Neural cell (in vitro differentiated cells): ENCODE measurements at regions not wholly inside any gene's neighbourhood (a gene's known extent, or its start where the extent isn't known, plus 50 kb on each side); places are given as distances from the start of the nearest gene placed in this dataset.

Experiments used
- H2AFZ ChIP-seq: fragments of 200-600, 300-800 bp; sonication (generic), shearing (Covaris generic); 2 replicates; pipeline ENCODE4 v1.6.0; 2014; ENCODE audit warnings: low read depth, mild to moderate bottlenecking, antibody characterized with exemption, low read length, moderate library complexity
- H3F3A ChIP-seq: fragments of 200-600 bp; shearing (Covaris generic); 2 replicates; pipeline ENCODE4 v1.6.1; 2016; ENCODE audit warnings: mild to moderate bottlenecking, moderate library complexity, mixed read lengths, antibody characterized with exemption, low read length; ENCODE audit not compliant: insufficient read depth, poor library complexity, severe bottlenecking
- H3K27ac ChIP-seq: fragments of 200-600, 300-800 bp; sonication (generic), shearing (Covaris generic); 2 replicates; pipeline ENCODE4 v1.5.1; 2014; ENCODE audit warnings: mild to moderate bottlenecking, low read length, moderate library complexity
- H3K27me3 ChIP-seq: fragments of 300-800, 200-600 bp; sonication (generic), shearing (Covaris generic); 2 replicates; pipeline ENCODE4 v1.6.0; 2014; ENCODE audit warnings: mild to moderate bottlenecking, low read depth, low read length, moderate library complexity; ENCODE audit not compliant: insufficient read depth
- H3K36me3 ChIP-seq: fragments of 300-800, 200-600 bp; sonication (generic), shearing (Covaris generic); 2 replicates; pipeline ENCODE4 v1.5.1; 2014; ENCODE audit warnings: mild to moderate bottlenecking, antibody characterized with exemption, low read length, moderate library complexity; ENCODE audit not compliant: insufficient read depth
- H3K4me2 ChIP-seq: fragments of 300-800, 200-600 bp; sonication (generic), shearing (Covaris generic); 2 replicates; pipeline ENCODE4 v1.6.0; 2014; ENCODE audit warnings: mild to moderate bottlenecking, low read length
- H3K4me3 ChIP-seq: fragments of 300-800, 200-600 bp; sonication (generic), shearing (Covaris generic); 2 replicates; pipeline ENCODE4 v1.5.1; 2014; ENCODE audit warnings: mild to moderate bottlenecking, low read length, moderate library complexity
- H3K79me2 ChIP-seq: fragments of 200-600 bp; shearing (Covaris generic); replicated peaks from 2 replicates; pipeline ENCODE4 v1.6.0; 2014; ENCODE audit warnings: mild to moderate bottlenecking, low read length, moderate library complexity; ENCODE audit not compliant: insufficient read depth
- H3K9ac ChIP-seq: fragments of 300-800, 200-600 bp; sonication (generic), shearing (Covaris generic); 2 replicates; pipeline ENCODE4 v1.6.1; 2016; ENCODE audit warnings: mild to moderate bottlenecking, low read length, mixed read lengths
- H3K9me2 ChIP-seq: fragments of 200-600 bp; shearing (Covaris generic); 2 replicates; pipeline ENCODE4 v1.6.1; 2016; ENCODE audit warnings: mild to moderate bottlenecking, low read length, mixed read lengths; ENCODE audit not compliant: insufficient read depth
- H3K9me3 ChIP-seq: fragments of 200-600, 300-800 bp; sonication (generic), shearing (Covaris generic); 2 replicates; pipeline ENCODE4 v1.6.1; 2016; ENCODE audit warnings: mild to moderate bottlenecking, mixed run types, low read length, moderate library complexity, mixed read lengths
- H4K20me1 ChIP-seq: fragments of 200-600 bp; shearing (Covaris generic); 2 replicates; pipeline ENCODE4 v1.6.1; 2016; ENCODE audit warnings: mild to moderate bottlenecking, mixed run types; ENCODE audit not compliant: insufficient read depth
- EP300 ChIP-seq: fragments of 450-650 bp; conservative IDR thresholded peaks from 2 replicates; pipeline ENCODE4 v1.6.1; 2014; ENCODE audit warnings: antibody characterized with exemption, mild to moderate bottlenecking, moderate library complexity; ENCODE audit not compliant: poor library complexity, severe bottlenecking
- EZH2 ChIP-seq: fragments of 200-600, 300-800 bp; shearing (Covaris generic), sonication (generic); IDR thresholded peaks from 2 replicates; pipeline ENCODE4 v1.6.1; 2014; ENCODE audit warnings: antibody characterized with exemption, low read length, borderline replicate concordance, mild to moderate bottlenecking; ENCODE audit not compliant: insufficient read depth, poor library complexity, severe bottlenecking
- MXI1 ChIP-seq: fragments of 450-650 bp; conservative IDR thresholded peaks from 2 replicates; pipeline ENCODE4 v1.6.1; 2014; ENCODE audit warnings: antibody characterized with exemption, mild to moderate bottlenecking; ENCODE audit not compliant: poor library complexity, severe bottlenecking
- POLR2AphosphoS5 ChIP-seq: IDR thresholded peaks from 2 replicates; pipeline ENCODE4 v1.6.1; 2012
- RAD21 ChIP-seq: fragments of 450-650 bp; conservative IDR thresholded peaks from 2 replicates; pipeline ENCODE4 v1.6.1; 2014; ENCODE audit warnings: antibody characterized with exemption, mild to moderate bottlenecking, moderate library complexity
- SMC3 ChIP-seq: fragments of 450-650 bp; conservative IDR thresholded peaks from 2 replicates; pipeline ENCODE4 v1.6.1; 2014; ENCODE audit warnings: antibody characterized with exemption, mild to moderate bottlenecking, moderate library complexity; ENCODE audit not compliant: poor library complexity
- TAF1 ChIP-seq: IDR thresholded peaks from 2 replicates; pipeline ENCODE4 v1.6.1; 2012; ENCODE audit warnings: low read depth
- TF ChIP-seq, protein P1 (sequence below): IDR thresholded peaks from 2 replicates; pipeline ENCODE4 v1.6.1; 2012; ENCODE audit warnings: borderline replicate concordance
- TF ChIP-seq, protein P2 (sequence below): fragments of 450-650 bp; IDR thresholded peaks from 2 replicates; pipeline ENCODE4 v1.5.1; 2014; ENCODE audit warnings: antibody characterized with exemption, mild to moderate bottlenecking, moderate library complexity; ENCODE audit not compliant: poor library complexity, severe bottlenecking

DNA sequence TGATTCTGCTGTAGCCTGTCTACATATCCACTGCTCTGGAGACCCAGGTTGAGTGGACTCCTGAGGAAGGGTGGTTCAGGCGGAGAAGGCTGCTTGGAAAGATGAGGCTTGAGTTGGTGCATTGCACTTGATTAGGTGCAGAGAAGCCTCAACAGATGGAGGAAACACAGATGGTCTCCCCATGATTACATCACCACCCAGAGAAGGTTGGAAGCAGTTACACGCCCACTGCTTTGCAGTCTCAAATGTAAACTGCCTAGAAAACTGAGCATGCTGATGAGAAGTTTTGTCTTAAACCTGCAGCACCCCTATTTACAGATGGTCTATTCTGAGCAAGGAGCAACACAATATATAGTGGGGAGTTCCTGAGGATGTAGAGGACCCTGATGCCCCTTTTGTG is 266.6 kb downstream of the PIK3R1 start:
- H3K9me3 ChIP-seq = no peaks in the 10 kb centered on the region
- H3F3A ChIP-seq = no peaks in the 10 kb centered on the region
- no peaks in the 10 kb centered on the region for H3K79me2 ChIP-seq
- H2AFZ ChIP-seq = no peak overlapping the region
- H3K36me3 ChIP-seq = no peaks in the 10 kb centered on the region
- H3K4me3 ChIP-seq = no peak overlapping the region
- H3K9ac ChIP-seq = no peak overlapping the region
- TF ChIP-seq POLR2AphosphoS5 = no peak
- H3K27me3 ChIP-seq = no peaks in the 10 kb centered on the region
- no peaks in the 10 kb centered on the region for H3K9me2 ChIP-seq
- no peak overlapping the region for H3K4me2 ChIP-seq
- no peak overlapping the region for H3K27ac ChIP-seq
- H4K20me1 ChIP-seq = no peaks in the 10 kb centered on the region

GRCh38 chr5:68484307-68485068 is 268.9 kb downstream of the PIK3R1 start:
- H2AFZ ChIP-seq = no peak overlapping the region
- no peaks in the 10 kb centered on the region for H3K79me2 ChIP-seq
- H3K4me2 ChIP-seq = no peak overlapping the region
- no peaks in the 10 kb centered on the region for H3K27me3 ChIP-seq
- H3K27ac ChIP-seq = no peak overlapping the region
- H3K9me2 ChIP-seq = no peaks in the 10 kb centered on the region
- no peak overlapping the region for H3K9ac ChIP-seq
- no peak overlapping the region for H3K4me3 ChIP-seq
- no peaks in the 10 kb centered on the region for H3K36me3 ChIP-seq
- no peaks in the 10 kb centered on the region for H3F3A ChIP-seq
- no peaks in the 10 kb centered on the region for H4K20me1 ChIP-seq
- no peak for TF ChIP-seq TAF1
- no peak for TF ChIP-seq SMC3
- TF ChIP-seq POLR2AphosphoS5 = no peak
- no peak for TF ChIP-seq MXI1
- TF ChIP-seq, protein P1, sequence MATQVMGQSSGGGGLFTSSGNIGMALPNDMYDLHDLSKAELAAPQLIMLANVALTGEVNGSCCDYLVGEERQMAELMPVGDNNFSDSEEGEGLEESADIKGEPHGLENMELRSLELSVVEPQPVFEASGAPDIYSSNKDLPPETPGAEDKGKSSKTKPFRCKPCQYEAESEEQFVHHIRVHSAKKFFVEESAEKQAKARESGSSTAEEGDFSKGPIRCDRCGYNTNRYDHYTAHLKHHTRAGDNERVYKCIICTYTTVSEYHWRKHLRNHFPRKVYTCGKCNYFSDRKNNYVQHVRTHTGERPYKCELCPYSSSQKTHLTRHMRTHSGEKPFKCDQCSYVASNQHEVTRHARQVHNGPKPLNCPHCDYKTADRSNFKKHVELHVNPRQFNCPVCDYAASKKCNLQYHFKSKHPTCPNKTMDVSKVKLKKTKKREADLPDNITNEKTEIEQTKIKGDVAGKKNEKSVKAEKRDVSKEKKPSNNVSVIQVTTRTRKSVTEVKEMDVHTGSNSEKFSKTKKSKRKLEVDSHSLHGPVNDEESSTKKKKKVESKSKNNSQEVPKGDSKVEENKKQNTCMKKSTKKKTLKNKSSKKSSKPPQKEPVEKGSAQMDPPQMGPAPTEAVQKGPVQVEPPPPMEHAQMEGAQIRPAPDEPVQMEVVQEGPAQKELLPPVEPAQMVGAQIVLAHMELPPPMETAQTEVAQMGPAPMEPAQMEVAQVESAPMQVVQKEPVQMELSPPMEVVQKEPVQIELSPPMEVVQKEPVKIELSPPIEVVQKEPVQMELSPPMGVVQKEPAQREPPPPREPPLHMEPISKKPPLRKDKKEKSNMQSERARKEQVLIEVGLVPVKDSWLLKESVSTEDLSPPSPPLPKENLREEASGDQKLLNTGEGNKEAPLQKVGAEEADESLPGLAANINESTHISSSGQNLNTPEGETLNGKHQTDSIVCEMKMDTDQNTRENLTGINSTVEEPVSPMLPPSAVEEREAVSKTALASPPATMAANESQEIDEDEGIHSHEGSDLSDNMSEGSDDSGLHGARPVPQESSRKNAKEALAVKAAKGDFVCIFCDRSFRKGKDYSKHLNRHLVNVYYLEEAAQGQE = no peak
- TF ChIP-seq EZH2 = no peak
- TF ChIP-seq RAD21 = no peak
- TF ChIP-seq, protein P2, sequence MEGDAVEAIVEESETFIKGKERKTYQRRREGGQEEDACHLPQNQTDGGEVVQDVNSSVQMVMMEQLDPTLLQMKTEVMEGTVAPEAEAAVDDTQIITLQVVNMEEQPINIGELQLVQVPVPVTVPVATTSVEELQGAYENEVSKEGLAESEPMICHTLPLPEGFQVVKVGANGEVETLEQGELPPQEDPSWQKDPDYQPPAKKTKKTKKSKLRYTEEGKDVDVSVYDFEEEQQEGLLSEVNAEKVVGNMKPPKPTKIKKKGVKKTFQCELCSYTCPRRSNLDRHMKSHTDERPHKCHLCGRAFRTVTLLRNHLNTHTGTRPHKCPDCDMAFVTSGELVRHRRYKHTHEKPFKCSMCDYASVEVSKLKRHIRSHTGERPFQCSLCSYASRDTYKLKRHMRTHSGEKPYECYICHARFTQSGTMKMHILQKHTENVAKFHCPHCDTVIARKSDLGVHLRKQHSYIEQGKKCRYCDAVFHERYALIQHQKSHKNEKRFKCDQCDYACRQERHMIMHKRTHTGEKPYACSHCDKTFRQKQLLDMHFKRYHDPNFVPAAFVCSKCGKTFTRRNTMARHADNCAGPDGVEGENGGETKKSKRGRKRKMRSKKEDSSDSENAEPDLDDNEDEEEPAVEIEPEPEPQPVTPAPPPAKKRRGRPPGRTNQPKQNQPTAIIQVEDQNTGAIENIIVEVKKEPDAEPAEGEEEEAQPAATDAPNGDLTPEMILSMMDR = no peak
- TF ChIP-seq EP300 = no peak
- peaks cover 5% of the 10 kb centered on the region for H3K9me3 ChIP-seq
